HFF-Myc (cell line): ENCODE measurements at regions not wholly inside any gene's neighbourhood (a gene's known extent, or its start where the extent isn't known, plus 50 kb on each side); places are given as distances from the start of the nearest gene placed in this dataset.

Source experiments
- DNase-seq: peaks from one replicate; pipeline ENCODE4 v3.0.0-alpha.2; 2011; ENCODE audit warnings: low read depth; ENCODE audit errors: extremely low read depth
- H3K4me3 ChIP-seq: replicated peaks from 2 replicates; pipeline ENCODE4 v1.5.1; 2011; ENCODE audit warnings: low read depth, mild to moderate bottlenecking, control low read depth, low read length
- TF ChIP-seq, protein P1 (sequence below): IDR thresholded peaks from 2 replicates; pipeline ENCODE4 v1.5.1; 2012; ENCODE audit warnings: mild to moderate bottlenecking, low read depth, low read length, control low read depth; ENCODE audit errors: missing control alignments

DNA sequence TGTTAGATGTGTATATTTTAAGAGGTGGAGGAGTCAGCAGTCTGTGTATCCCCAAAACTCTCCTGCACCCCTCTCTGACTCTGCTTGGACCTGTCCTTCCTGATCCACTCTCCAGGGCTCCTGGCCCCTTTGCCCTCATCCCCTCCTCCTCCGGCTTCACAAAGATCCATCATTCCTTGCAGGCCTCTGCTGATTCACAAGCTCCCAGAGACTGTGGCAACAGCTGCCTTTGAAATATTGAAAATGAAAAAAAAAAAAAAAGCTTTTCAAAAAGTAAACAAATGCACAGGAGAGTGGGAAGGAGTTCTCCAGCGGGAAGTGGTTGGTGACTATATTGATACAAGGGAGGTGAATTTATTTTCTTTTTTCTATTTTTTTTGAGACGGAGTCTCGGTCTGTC, 330.2 kb upstream of the SULF2 start:
- TF ChIP-seq, protein P1, sequence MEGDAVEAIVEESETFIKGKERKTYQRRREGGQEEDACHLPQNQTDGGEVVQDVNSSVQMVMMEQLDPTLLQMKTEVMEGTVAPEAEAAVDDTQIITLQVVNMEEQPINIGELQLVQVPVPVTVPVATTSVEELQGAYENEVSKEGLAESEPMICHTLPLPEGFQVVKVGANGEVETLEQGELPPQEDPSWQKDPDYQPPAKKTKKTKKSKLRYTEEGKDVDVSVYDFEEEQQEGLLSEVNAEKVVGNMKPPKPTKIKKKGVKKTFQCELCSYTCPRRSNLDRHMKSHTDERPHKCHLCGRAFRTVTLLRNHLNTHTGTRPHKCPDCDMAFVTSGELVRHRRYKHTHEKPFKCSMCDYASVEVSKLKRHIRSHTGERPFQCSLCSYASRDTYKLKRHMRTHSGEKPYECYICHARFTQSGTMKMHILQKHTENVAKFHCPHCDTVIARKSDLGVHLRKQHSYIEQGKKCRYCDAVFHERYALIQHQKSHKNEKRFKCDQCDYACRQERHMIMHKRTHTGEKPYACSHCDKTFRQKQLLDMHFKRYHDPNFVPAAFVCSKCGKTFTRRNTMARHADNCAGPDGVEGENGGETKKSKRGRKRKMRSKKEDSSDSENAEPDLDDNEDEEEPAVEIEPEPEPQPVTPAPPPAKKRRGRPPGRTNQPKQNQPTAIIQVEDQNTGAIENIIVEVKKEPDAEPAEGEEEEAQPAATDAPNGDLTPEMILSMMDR = no peak
- H3K4me3 ChIP-seq = no peak overlapping the region
- no peak for DNase-seq

DNA sequence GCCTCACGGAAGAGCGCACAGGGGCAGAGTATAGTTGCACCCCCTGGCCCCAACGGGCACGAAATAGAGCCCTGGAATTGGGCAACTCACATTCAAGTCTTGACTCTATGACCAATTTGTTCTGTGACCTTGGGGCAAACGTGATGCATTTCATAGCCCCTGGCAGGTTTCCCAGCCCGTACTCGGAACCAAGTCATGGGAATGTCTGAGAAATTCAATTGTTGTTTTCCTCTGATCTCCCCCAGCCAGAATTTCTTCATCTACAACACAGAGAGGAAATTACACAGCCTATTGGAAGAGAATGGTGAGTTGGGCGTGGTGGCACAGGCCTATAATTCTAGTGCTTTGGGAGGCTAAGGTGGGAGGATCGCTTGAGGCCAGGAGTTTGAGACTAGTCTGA, 322.3 kb upstream of the SULF2 start:
- no peak overlapping the region for H3K4me3 ChIP-seq
- TF ChIP-seq, protein P1 = no peak
- no peak for DNase-seq

DNA sequence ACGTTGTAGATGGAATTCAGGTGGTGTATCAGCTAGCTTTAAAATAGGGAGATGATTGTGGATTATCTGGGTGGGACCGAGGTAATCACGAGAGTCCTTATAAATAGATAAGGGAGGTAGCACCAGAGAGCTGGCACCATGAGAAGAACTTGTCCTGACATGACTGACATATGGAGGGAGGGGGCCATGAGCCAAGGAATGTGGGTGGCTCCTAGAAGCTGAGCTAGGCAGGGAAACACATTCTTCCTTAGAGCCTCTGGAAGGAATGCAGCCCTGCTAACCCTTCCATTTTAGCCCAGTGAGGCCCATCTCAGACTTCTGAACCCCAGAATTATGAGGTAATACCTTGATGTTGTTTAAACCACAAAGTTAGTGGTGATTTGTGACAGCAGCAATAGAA, 321.1 kb upstream of the SULF2 start:
- no peak overlapping the region for H3K4me3 ChIP-seq
- DNase-seq = no peak
- TF ChIP-seq, protein P1 = no peak

DNA sequence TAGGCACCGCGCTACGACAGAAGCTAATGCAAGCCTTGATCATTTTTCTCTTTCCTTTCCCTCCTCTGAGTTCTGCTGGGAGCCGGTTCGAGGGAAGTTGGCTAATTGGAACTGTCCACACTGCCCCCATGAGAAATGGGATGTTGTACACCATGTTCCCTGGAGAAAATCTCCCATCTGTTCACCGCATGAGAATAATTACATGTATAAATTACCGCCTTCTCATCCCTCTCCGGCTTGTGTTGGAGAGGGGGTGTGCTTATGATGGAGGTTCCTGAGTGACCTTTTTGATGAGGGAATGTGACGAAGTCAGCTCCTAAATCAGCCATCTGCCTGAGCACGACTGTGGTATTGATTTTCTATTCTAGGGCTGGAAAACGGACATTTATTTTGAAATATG, 320.2 kb upstream of the SULF2 start:
- TF ChIP-seq, protein P1 = no peak
- no peak overlapping the region for H3K4me3 ChIP-seq
- no peak for DNase-seq

DNA sequence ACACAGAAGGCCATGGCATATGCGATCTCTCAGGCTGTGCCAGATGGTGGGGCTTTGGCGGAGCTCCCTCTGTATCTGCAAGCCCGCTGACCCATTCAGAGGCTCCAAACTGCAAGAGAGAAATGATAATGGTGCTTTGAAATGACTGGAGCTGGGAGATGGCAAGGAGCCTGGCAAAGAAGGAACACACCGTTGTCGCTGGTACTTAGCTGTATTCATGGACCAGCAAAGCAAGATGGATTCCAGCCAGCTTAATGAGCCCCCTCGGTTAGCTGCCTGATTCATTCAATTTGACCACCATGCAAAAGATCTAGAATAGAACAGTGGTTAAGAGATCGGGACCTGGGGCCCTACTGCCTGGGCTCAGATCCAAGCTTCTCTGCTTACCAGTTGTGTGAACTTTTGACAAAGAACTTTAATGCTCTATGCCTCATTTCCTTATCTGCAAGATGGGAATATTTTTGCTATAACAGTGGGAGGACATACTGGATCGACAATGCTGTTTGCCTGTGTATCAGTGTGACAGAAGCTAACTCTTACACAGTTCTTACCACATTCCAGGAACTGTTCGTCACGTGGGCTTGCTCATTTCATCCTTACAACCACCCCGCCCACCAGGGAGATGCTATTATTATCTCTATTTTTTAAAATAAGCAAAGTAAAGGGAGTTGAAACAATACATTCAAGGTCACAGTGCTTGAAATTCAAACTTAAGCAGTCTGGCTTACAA, 317.8 kb upstream of the SULF2 start:
- H3K4me3 ChIP-seq = no peak overlapping the region
- DNase-seq = no peak
- TF ChIP-seq, protein P1 = no peak

DNA sequence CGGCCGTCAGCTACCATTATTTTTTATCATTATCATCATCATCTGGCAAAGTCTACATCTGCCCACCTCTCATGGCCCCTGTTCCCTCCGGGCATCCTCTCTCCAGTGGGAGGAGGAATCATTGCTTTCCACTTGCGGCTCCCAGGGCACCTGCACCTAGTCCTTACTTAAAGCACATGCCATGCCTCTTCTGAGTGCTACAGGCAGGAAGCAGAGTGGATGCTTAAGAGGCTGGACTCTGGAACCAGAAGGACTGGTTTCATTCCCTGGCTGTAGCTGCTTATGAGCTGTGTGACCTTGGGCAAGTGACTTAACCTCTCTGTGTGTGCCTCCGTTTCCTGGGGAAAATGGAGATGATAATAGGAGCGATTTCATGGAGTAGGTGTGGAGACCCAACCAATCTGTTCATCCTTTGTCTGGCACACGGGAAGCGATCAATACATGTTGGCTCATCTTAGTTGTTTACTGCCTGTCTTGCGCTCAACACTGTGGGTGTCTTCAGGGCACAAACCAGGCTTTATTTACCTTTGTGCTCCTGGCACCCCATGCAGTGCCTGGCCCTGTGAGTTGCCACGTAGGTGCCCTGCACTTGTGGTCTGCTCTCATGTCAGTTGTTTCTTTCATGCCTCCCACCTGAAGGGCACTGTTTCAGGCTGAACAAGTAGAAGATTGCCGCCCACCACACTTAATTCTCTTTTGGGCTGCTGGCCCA, 317.0 kb upstream of the SULF2 start:
- DNase-seq = no peak
- TF ChIP-seq, protein P1 = no peak
- H3K4me3 ChIP-seq = no peak overlapping the region
